ENCODE measurements at regions not wholly inside any gene's neighbourhood (a gene's known extent, or its start where the extent isn't known, plus 50 kb on each side); places are given as distances from the start of the nearest gene placed in this dataset.

- no peak for DNase-seq
These were observed 63.8 kb upstream of the CFAP46 start for GRCh38 chr10:133006202-133006601.

- DNase-seq, result no peak
These were observed 62.1 kb upstream of the CFAP46 start for GRCh38 chr10:133004478-133004877.

- DNase-seq, result no peak
These were observed 60.8 kb upstream of the CFAP46 start for GRCh38 chr10:133003188-133003587.

GRCh38 chr10:133002685-133003084, 60.3 kb upstream of the CFAP46 start:
- no peak for DNase-seq

- no peak for DNase-seq
These were observed 58.7 kb upstream of the CFAP46 start for GRCh38 chr10:133001114-133001513.

GRCh38 chr10:133000648-133001047, 58.3 kb upstream of the CFAP46 start:
- no peak for DNase-seq

- no peak for DNase-seq
These were observed 55.3 kb upstream of the CFAP46 start for GRCh38 chr10:132997517-132998265.

GRCh38 chr10:132996603-132997343, 54.4 kb upstream of the CFAP46 start:
- DNase-seq, result no peak

- DNase-seq, result no peak
These were observed 53.7 kb upstream of the CFAP46 start for GRCh38 chr10:132995909-132996602.

GRCh38 chr10:132994811-132995210, 52.4 kb upstream of the CFAP46 start:
- DNase-seq, result no peak

- DNase-seq, result no peak
These were observed 51.9 kb upstream of the CFAP46 start for GRCh38 chr10:132994185-132994796.

GRCh38 chr10:132993271-132994184, 51.2 kb upstream of the CFAP46 start:
- DNase-seq, result no peak

GRCh38 chr10:132992433-132993215, 50.3 kb upstream of the CFAP46 start:
- DNase-seq, result no peak
